ENCODE measurements at regions not wholly inside any gene's neighbourhood (a gene's known extent, or its start where the extent isn't known, plus 50 kb on each side); places are given as distances from the start of the nearest gene placed in this dataset.

DNA sequence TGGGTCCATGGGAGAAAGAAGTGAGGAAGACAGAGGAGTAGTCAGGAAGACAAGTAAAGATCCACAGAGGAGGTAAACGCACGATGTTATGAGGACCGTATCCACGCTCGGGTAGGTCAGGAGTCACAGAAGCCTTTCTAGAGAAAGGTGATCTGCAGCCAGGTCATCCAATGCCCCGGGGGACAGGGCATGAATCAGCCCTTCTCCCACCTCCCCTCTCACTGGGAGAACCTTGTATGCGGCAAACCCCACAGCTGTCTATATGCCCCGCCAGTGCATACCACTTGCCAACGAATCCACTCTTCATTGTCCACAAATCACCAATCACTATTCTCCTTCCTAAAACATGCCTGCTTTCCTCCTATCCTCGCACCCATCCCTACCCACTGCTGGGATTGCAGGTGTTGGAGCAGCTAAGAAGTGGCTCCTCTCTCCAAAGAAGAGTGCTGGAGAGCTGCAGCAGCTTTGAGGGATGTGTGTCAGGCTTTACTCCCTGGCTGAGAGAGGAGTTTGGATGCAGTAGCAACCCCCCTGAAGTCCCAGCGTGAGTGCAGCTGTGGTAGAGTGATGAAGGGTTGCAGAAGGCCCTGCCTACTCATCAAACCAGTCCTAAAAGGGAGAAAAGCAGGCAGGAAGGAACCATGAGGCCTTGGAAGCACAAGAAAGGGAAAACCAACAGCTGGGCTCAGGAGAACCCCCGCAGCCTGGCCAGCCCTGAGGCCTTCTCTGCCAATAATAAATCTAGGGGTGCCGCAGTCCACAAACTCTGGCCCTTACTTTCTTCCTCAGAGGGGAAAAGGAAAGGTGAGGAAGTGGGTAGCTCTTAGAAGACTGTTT, 102.2 kb upstream of the GADD45A start:
- TF ChIP-seq CTCF (IDR thresholded peaks at IDR 0.05; ENCODE audit: poor library complexity, severe bottlenecking): no peak
- no peak for TF ChIP-seq MXI1 (conservative IDR thresholded peaks at IDR 0.05; ENCODE audit: poor library complexity, severe bottlenecking)
- TF ChIP-seq SMC3 (conservative IDR thresholded peaks at IDR 0.05; ENCODE audit: poor library complexity): no peak
- no peak for TF ChIP-seq EZH2 (IDR thresholded peaks at IDR 0.05; ENCODE audit: borderline replicate concordance, insufficient read depth, low read length, poor library complexity, severe bottlenecking)
- no peak for TF ChIP-seq POLR2AphosphoS5 (IDR thresholded peaks at IDR 0.05)
- TF ChIP-seq REST (IDR thresholded peaks at IDR 0.05; ENCODE audit: borderline replicate concordance): no peak
- TF ChIP-seq RAD21 (conservative IDR thresholded peaks at IDR 0.05): no peak

Data from neural cell (in vitro differentiated cells).